Amniotic epithelial cell (primary cell): ENCODE measurements at regions not wholly inside any gene's neighbourhood (a gene's known extent, or its start where the extent isn't known, plus 50 kb on each side); places are given as distances from the start of the nearest gene placed in this dataset.
"Not testable (repeated sequence)": the region's sequence is repeated elsewhere in the genome, so short reads cannot be mapped to it uniquely, and the experiment has no call there.

Source experiments
- DNase-seq: peaks from one replicate; pipeline ENCODE4 v3.0.0-alpha.2; 2010; ENCODE audit warnings: low read depth

DNA sequence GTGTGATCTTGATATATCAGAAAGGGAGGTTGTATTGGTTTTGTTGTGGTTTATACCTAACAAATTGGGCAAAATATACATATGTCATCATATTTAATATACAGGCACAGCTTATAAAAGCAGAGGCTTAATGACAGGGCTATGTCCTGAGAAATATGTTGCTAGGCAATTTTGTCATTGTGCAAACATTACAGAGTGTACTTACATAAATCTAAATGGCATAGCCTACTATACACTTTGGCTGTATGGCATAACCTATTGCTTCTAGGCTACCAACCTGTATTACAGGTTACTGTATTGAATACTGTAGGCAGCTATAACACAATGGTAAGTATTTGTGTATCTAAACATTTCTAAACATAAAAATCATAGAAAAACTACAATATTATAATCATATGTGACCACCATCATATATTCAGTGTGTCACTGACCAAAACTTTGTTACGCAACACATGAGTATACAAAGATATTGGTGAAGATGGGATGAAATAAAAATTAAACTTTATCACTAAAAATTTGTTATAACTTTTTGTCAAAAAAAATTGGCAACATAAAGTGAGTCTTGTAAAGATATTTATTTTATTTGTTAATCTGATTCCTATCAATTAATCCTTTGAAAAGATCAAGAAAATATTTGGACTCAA, 414.0 kb upstream of the HS3ST1 start:
- DNase-seq = no peak

DNA sequence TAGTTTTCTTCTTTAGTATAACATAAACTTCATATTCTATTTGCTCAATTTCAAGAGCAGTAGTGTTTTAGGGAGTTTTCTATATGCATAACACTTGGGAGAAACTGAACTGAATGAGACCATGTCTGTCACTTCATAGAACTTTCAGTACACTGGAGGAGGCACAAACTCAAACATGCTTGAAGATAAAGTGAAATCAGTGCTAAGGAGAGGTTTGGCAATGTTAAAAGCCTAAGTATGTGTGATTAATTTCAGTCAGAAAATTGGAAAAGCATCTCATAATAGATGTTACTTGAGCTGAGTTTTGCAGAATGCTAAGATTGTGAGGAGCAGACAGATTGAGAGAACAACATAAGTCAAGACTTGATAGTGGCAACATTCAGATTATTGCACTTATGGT, 411.2 kb upstream of the HS3ST1 start:
- DNase-seq = no peak

DNA sequence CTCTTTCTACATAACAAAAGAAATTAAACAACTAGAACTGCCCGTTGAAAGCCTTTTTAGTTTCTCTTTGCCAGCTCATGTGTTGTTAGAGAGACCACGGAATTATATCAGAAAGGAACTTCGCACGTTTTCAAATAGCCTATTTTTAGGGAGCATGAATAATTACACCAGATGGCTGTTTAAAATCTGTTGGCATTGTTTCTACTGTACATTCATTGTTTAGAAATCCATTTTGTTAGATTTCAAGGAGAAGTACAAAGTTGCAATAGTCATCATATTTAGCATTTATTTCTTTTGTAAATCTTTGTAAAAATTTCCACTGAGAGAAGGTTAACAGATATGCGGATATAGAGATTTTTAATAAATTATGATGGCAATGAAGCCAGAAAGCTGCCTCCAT, 403.0 kb upstream of the HS3ST1 start:
- DNase-seq = no peak

DNA sequence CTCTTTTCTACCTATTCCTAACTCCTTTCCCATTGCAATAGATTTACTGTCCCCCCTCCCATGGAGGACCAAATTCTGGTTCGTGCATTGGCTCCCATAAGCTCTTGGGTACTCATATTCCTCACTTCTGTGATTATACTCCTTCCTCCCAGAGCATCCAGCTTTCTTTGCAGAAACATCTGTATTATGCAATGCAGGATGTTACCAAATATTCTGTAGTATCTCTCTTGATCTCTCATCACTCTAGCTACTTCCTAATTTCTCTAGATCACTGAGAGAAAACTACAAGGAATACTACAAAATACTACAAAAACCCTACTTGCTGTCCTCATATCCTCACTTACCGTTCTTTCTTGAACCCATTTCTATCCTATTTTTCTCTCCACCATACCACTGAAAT, 395.9 kb upstream of the HS3ST1 start:
- no peak for DNase-seq

DNA sequence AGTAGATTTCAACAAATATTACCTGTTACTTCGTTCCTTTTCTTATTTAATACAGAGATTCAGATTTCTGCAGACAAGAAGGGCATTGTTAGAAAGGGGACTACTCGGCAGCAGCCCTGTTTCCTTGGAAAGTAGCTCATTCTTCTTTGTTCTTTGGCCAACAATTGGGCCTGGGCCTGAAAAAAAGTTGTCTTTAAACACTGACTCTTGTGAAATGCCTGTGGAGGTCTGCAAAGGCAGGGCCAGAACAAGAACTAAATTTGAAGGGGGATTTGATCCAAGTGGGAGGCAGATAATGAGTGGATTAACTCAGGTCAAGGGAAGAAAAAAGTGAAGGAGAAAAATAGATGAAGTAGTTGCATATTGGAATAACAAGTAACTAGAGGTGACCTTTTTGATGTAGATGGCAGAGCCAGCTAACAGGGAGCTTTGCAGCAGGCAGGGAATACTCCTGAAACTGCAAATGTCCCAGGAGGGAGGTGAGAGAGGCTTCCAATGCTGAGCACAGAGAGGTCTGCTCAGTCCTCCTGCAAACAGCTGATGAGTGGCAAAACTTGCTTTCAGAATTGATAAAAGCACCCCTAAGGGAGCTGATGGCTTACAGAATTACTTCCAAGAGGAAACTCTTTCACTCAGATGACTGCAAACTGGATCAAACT, 393.2 kb upstream of the HS3ST1 start:
- DNase-seq = no peak

DNA sequence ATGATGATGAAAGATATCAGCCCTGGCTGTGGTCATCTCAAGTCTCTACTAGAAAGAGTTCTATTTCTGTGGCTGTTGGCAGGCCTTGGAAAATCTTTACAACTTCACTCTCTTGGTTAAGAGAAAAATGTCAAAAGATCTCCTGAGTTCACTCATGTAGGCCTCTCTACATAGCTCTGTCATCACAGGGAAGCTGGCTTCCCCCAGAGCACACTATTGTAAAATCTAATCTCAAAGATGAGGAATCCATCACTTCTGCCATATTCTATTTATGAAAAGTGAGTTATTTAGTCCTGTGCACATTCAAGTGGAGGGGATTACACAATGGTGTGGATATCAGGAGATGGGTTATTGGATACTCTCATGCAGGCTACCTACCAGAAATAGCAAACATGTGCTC, 388.4 kb upstream of the HS3ST1 start:
- DNase-seq = no peak

DNA sequence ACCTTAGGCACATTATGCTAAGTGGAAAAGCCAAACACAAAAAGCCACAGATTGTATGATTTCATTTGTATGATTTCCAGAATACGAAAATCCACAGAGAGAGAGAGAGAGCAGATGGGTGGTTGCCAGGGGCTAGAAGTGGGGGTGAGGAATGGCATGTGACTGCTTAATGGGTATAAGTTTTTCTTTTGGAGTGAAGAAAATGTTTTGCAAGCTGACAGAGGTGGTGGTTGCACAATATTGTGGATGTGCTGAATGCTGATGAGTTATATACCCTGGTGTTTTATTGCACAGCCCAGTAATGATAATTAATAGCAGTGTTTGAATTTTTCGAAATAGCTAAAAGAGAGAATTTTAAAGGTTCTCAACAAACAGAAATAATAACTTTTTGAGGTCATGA, 386.1 kb upstream of the HS3ST1 start:
- no peak for DNase-seq

DNA sequence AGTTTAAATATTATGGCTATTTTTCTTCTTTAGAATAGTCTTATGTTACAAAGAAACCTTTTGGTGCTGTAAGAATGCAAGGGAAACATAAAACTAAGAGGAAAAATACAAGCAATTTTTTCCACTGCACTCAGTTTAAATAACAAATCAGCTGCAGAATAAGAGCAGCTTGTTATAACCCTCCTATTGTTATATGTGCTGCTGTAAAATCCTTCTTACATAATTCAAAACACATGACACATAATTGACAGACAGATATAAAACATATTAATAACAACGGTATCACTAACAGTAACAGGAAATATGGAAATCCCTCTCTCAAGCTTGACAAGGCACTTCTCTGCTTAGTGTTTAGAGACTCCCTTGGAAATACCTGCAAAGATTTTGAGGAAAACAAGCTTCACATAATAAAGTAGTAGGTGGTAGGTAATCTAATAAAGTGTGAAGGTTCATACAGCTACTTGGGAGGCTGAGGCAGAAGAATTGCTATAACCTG, 385.3 kb upstream of the HS3ST1 start:
- DNase-seq = no peak

DNA sequence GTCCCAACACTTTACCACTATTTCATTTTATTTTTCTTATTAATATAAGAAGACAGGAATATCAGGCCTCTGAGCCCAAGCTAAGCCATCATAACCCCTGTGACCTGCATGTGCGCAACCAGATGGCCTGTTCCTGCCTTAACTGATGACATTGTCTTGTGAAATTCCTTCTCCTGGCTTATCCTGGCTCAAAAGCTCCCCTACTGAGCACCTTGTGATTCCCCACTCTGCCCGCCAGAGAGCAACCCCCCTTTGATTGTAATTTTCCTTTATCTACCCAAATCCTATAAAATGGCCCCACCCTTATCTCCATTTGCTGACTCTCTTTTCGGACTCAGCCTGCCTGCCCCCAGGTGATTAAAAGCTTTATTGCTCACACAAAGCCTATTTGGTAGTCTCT, 382.8 kb upstream of the HS3ST1 start:
- not testable (repeated sequence) for DNase-seq

DNA sequence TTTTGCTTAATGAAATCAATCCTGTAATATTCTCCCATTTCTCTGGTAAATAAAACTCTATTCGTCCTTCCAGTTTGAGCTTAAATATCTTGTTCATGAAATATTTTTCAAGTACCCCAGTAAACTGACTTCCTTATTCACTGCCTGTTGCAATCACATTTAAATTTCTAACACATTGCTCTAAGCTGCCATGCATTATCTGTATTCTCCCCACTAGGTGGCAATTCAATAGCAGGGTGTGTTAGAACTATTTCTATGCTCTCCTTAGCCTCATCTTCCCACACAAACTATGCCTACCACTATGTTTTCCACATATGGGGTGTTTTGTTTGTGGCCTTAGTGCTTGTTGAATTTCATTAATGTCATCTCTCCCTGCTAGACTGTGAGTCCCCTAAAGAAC, 377.1 kb upstream of the HS3ST1 start:
- DNase-seq = no peak

DNA sequence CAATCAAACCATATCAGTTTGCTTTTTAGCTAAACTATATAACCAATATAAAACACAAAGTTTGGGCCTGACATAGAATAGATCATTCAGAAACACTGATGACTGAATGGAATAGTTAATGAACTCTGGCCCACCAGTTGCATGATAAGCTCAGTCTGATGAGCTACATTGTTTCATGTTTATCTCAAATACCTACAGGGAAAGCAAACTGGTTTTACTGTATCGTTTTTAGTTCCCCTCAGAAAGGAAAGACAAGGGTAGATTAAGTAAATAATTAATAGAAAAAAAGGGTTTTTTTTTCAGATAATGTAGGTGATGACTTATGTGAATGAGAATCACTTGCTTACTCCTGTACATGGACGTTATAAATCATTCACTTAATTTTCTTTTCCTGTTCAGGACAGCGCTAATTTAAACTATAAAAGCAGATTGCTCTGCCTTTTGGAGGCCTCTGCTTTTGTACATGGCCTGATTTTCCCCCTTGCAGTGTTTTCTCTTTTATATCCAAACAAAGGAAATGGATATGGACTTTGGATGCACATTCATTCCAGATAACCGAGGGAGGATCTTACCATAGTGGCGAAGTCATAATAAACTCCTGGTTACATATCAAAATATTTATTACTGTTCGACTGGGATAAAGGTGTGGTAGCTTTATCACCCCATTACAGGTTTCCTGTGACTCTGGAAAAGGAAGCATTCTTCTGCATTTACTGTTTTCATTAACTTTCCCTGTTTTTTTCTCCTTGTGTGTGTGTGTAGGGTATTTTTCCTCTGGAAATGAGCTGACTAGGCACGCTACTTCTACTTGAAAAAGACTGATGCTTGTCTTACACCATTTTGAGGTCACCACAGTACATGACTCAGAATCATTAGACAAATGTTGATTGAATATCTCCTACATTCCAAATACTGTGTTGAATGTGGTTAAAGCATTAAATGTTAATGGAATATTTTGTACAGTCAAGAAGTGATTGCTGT, 373.1 kb upstream of the HS3ST1 start:
- DNase-seq = no peak

DNA sequence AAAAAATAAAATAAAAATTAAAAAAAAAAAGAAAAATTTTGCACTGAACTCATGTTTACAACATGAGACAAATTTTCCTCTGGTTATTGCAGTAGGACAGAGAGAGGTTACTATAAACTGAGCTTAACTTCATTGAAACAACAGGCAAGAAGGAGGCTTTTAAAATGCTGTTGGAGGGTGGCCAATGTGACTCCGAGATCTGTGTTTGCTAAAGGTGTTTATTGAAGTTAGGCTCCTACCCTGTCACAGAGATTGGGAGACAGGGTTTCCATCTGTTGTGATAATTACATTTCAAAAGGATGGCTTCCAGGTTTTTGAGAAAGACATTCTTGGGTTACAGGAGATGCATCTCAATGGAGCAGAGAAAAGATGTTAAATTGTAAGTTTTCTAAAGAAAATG, 370.5 kb upstream of the HS3ST1 start:
- no peak for DNase-seq

DNA sequence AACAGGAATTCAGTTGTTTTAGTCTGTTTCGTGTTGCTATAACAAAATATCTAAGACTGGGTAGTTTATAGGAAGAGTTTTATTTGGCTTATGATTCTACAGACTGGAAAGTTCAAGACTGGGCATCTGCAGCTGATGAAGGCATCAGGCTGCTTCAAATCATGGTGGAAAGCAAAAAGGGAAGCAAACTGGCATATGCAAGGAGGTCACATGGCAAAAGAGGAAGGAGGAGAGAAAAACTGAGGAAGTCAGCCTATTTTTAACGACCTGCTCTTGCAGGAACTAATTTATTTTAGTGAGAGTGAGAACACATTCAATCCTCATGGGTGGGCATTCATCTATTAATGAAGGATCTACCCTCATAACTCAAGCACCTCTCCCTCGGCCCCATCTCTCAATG, 363.1 kb upstream of the HS3ST1 start:
- DNase-seq = no peak

DNA sequence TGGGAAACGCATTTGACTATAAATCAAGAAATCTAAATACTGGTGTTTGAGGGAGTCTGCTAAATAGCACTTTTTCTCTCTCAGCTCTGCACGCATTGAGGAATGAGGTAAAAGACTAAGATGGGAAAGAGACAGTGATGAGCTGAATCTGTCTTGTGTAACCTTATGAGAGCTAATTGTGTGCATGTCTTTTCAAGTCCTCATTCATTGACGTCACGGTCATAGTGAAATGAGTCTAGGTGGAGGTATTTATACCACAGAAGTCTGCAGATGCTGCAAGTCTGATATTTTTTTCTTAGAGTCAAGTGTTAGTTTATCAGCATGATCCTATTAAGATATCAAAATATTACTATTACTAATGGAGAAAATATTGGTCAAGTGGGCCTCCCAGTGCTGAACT, 361.5 kb upstream of the HS3ST1 start:
- DNase-seq = no peak

DNA sequence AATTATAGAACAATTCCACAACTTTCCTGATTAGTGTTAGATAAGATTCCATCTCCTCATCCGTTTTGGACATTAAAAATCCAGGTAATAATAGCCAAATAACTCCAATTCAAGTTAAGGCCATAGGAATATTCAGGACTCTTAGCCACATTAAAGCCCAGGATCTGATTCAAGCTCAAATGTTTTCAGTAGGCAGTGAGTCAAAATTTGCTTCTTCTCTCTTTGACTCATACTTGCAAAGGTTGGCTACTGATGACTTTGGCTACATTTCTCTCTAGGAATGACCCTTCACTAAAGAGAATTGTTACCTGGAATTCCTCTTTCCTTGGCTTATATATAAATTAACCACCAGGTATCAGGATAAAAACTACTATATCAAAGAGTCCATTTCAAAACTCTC, 354.9 kb upstream of the HS3ST1 start:
- no peak for DNase-seq

DNA sequence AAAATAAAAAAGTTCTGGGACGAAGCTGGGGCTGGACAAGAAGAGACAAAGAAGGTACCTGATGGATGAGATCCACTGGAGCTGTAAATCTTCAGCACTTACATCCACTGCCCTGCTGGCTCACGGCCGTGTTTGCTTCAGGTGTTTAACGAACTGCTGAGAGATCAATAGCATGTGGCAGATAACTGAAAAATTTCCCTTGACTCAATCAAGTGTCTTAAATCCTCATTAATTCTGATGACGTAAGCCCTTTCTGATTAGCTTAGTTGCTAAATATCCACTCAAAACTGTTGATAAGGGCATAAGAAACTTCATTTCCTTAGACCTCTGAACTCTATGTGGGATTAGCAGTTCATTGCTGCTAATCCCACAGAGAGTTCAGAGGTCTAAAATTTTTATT, 354.2 kb upstream of the HS3ST1 start:
- no peak for DNase-seq

DNA sequence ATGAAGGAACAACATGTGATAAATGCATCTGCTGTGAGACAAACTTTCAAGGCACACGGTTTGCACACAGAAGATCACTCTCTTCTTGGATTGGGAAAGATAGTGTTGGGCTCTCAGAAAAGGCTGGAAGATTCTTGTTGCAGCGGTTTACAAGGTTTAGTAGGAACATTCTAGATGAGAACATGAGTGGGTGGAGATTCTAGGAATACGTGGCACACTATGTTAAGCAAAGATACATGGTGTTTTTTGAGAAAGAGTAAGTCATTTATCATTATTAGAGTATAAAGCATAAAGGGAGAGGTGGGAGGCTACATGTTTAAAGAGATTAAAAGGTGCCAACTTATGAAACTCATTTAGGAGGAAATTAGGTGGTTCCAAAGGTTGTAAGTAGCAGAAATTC, 348.8 kb upstream of the HS3ST1 start:
- DNase-seq = no peak

DNA sequence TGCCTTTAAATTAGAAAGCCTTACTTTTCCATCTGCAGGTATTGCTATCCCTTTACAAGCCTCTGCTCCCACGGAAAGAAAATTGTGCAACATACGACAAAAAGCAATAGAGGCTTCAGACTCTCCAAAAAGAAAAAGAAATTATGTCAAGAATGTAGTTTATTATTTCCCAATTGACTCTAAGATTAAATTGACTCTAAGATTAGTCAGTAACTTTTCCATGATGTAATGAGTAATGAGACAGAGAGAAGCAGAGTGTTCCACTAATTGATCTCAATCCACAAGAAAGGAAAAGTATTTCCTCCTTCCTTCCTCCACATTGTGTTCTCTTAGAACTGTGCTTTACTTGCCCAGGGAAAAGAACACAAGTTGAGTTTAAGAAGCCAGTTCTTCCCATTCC, 345.7 kb upstream of the HS3ST1 start:
- no peak for DNase-seq

DNA sequence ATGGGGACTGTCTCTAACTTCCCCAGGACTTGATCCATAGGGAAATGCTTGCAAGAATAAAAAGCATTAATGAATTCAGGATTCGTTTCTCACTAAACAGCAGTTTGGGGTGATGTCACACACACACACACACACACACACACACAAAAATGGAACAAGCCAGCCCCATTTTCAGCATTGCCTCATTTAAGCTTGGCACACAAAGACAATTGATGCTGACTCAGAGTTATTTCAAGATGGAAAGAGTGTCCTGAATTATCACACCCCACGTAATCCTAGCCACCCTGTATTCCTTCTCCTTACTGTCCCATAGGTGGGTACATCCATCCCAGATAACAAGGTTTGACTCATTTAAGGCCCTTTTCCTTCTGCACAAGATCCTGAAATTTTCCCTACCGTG, 345.1 kb upstream of the HS3ST1 start:
- DNase-seq = no peak

DNA sequence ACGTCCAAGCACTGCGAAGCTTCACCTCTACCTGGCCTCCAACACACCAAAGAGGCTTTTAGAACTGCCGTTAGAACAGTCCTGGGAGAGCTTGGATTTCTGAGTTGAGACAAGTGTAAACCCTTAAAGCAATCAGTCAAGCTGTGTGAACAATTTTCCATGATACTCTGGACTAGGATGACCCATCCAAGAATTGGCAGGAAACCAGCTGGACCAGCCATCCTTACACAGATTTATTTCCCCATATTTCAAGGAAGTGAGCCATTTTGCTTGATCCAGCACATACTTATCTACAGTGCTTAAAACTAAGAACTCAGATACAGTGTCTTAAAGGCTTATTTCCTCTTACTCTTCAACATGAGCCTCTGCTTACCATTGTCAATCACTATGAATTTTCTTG, 340.7 kb upstream of the HS3ST1 start:
- peak; percentile 79 for DNase-seq

DNA sequence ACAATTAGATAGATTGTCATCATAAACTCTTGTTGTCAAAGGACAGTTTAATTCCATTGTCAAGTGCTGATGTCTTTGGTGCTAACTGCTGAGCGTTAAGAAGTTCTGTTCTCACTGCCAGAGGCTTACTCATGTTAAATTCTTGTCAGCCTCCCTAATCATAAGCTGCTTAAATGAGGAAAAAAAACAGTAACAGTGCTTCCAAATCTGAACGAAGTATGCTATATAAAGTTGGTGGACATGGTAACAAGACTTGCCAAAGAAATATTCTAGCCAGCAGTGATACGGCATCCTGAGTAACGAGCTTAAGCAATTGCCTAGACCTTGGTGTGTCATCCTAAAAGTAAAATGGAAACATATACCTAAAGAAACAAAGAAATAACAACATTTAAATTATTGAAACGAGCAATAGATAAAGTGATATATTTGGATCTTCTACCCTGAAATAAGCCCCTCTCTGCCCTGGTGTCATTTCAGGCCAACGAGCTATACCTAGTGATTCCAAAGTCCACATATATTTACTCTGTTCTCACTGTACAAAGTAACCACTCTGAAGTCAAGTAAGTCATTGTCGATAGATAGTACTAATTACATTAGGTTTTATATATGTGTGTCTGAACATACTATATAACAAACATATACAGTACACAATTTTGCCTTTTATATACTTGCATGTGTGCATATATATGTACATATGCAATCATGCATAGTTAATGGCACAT, 339.7 kb upstream of the HS3ST1 start:
- DNase-seq = no peak

DNA sequence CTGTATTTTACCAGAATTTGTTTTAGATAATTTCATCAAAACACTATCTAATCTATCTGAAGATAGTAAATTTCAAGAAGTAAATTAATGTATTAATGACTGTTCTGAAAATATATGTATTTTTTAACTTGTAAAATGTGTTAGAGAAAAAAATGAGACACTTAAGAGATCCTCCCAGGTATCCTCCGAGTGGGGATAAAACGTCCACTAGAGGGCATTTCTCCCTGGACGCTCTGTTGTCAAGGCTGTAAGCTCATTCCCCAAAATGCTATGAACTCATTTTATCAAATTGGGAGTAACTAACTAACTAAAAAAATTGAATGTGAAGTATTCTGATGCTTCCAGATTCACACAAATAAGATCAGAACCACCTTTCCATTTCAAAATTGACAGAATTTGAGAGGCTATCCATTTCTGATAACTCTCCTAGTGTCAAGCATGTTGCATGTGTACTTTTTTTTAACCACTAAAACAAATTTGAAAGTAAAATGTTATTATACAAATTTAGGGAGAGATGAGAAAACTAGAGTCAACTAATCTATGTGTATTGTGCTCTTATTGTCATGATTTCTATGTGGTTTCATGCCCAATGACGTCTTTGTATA, 337.3 kb upstream of the HS3ST1 start:
- DNase-seq = peak; percentile 34
